D721Med (cell line): ENCODE measurements at regions not wholly inside any gene's neighbourhood (a gene's known extent, or its start where the extent isn't known, plus 50 kb on each side); places are given as distances from the start of the nearest gene placed in this dataset.

Experiments
- DNase-seq: peaks from one replicate; pipeline ENCODE4 v3.0.0; 2011; ENCODE audit warnings: low spot score; ENCODE audit not compliant: insufficient read length
- FAIRE-seq: peaks from 2 replicates; lab custom pipeline; 2011; peaks lifted over from hg19 to GRCh38; lab: Jason Lieb, UNC
- TF ChIP-seq, protein P1 (sequence below): IDR thresholded peaks from 2 replicates; pipeline ENCODE4 v1.5.1; 2012; ENCODE audit warnings: mild to moderate bottlenecking, control low read depth; ENCODE audit not compliant: insufficient read depth; ENCODE audit errors: missing control alignments

DNA sequence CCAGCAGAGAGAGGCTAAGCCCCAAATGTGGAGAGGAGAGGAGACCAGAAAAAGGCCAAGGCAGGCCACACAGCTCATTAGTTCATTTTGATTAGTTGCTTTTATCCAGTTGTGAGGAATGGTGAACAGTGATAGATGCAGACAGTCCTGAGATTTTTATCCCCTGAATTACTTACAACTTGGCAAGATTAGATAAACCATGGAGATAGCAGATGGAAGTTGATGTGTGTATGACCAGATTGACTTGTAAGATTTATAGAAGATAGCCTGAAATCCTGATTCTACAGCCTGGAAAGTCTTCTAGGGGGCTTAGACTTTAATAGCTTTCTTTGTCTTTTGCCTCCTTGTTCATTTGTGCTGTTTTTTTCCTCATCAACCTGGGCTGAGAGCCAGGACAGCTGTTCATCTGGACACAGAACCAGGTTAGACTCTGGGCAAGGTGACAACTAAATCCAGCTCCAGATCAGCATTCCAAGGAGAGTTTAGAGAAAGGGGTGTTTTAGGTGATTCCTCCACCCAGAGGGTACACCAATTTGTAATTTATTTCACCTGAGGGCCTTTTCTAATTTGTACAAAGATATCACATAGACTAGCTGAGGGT is 215.5 kb downstream of the SPATA18 start:
- no peak for DNase-seq
- TF ChIP-seq, protein P1, sequence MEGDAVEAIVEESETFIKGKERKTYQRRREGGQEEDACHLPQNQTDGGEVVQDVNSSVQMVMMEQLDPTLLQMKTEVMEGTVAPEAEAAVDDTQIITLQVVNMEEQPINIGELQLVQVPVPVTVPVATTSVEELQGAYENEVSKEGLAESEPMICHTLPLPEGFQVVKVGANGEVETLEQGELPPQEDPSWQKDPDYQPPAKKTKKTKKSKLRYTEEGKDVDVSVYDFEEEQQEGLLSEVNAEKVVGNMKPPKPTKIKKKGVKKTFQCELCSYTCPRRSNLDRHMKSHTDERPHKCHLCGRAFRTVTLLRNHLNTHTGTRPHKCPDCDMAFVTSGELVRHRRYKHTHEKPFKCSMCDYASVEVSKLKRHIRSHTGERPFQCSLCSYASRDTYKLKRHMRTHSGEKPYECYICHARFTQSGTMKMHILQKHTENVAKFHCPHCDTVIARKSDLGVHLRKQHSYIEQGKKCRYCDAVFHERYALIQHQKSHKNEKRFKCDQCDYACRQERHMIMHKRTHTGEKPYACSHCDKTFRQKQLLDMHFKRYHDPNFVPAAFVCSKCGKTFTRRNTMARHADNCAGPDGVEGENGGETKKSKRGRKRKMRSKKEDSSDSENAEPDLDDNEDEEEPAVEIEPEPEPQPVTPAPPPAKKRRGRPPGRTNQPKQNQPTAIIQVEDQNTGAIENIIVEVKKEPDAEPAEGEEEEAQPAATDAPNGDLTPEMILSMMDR: no peak
- no peak for FAIRE-seq

DNA sequence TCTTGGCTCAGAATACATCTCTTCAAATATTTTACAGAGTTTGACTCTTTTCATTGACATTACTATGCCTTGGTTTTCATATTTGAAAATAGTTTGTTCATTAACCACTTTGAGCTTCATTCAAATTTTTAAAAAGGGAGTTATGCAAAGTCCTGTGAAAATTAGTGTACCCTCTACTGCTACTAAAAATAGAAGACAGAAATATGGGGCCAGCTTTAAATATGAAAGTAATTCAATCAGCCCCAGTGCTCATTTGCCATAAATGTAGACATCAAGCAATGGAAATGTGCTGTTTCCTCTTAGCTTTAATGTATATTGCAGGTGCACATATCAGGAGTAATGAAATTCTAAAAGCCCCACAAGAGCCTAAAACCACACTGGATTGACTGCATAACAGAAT is 218.7 kb downstream of the SPATA18 start:
- FAIRE-seq (no peak), DNase-seq (no peak)
- TF ChIP-seq, protein P1: no peak

- FAIRE-seq (no peak), DNase-seq (no peak)
- TF ChIP-seq, protein P1: no peak
Measured at GRCh38 chr4:52273885-52274284, 222.8 kb downstream of the SPATA18 start.

GRCh38 chr4:52288212-52288855 is 237.2 kb downstream of the SPATA18 start:
- no peak for DNase-seq
- TF ChIP-seq, protein P1: no peak
- no peak for FAIRE-seq

- DNase-seq (no peak), FAIRE-seq (no peak)
- TF ChIP-seq, protein P1: no peak
Measured at GRCh38 chr4:52290466-52290865, 239.4 kb downstream of the SPATA18 start.

DNA sequence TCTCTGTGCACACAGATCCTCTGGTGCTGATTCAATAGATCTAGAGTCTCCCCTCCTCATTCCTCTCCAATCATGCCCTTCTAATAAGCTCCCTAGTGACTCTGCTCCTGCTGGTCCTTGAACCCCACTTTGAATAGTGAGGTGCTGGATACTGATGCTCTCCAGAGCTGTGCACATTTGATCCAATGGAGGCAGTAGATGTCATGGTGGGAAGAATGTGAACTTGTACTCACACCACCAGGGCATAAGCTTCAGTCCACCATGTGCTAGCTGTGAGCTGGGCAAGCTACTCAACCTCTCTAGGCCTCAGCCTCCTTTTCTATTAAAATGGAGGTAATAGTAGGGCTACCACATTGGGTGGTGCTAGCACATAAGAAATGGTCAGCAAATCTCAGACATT is 241.1 kb downstream of the SPATA18 start:
- DNase-seq (no peak), FAIRE-seq (no peak)

More for the DNA sequence above, 241.1 kb downstream of the SPATA18 start:
- TF ChIP-seq, protein P1: no peak
